NCI-H1694 (cell line): ENCODE measurements at regions not wholly inside any gene's neighbourhood (a gene's known extent, or its start where the extent isn't known, plus 50 kb on each side); places are given as distances from the start of the nearest gene placed in this dataset.

Experiments used
- DNase-seq: peaks from one replicate; lab custom pipeline; 2025; lab: John Stamatoyannopoulos, UW

DNA sequence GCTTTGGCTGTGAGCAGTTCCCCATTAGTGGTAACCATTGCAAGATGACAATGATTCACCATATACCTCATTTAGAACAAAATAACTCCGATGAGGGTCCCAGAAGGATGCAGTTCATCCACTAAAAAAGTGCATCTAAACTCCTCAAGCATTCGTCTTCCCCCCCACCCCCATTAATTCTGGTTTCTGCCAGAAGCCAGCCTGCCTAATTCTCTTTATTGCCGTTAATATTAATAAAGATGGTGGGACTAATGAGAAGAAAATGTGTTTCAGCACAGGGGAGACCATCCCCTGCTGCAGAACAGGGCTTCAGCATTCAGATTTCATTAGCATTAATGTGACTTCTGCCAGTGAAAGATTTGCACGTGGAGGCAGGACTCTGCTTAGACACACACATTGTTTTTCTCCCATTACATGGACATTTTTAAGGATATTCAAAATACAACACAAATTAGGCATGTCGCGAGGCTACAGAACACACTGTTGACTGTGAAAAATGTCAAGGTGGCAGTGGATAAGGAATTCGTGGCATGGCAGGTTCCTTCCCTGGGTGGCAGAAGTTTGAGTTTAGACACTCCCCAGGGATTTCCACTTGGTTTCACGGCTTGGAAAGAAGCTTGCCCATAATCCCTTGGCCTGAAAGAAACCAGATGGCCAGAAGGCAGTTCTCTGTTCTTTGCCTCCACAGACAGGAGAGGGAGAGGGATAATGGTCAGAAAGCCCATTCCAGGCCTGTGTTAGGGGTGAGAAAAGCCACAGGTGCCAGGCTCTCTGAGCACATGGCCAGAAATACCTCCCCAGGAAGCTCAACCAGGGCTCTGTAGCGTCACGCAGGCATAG lies 236.5 kb downstream of the FOXO1 start:
- no peak for DNase-seq

DNA sequence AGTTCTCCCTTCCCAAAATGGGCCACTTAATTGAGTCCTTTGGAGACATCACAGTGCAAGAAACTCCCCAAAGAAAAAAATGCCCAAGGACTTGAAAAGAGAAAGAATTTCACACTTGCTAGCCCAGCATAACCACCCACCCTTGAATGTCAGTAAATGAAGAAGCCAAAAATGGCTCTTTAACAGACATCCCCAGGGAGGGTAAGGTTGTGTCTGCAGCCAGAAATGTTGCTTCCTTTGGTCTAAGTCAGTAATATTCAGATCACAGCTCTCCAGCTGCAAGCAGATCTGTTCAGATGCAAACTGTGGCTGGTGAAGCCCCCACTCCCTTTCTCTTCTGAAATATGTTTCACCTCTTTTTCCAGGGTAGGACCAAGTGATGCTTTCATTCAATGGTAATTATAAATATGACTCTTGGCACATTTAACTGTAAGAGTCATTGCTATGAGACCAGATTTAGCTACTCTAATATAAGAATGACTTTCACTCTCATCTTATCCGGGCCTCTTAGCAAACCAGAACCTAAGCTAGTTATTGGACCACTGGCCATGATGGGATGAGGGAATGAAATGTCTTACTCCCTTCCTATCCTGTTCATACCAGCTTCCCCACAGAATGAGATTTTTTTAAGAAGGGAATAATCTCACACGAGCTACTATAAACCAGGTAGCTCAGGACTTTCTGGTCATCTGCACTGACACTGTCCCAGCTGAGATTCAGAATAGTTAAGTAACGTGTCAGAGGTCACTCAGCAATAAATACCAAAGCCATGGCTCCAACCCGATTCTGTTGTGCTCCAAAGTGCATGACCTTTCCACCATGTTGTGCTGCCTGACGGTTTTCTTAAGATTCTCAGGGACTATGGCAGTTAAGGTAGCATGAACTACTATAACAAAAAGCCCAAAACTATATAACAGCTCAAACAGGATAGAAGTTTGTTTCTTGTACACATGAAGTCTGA lies 234.1 kb downstream of the FOXO1 start:
- DNase-seq = no peak

DNA sequence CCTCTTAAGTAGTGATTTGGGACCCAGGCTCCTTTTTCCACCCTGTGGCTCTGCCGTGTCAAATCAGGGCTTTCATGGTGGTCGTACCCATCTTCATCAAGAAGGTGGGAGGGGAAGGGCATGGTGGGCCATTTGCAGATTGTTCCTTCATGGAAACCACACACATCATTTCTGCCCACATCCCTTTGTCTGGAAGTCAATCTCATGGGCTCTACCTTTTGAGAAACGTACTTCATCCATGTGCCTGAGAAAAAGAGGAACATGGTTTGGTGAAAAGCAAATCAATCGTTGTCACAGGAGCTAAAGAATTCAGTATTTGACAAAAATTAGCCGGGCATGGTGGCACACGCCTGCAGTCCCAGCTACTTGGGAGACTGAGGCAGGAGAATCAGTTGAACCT lies 233.4 kb downstream of the FOXO1 start:
- DNase-seq = no peak

DNA sequence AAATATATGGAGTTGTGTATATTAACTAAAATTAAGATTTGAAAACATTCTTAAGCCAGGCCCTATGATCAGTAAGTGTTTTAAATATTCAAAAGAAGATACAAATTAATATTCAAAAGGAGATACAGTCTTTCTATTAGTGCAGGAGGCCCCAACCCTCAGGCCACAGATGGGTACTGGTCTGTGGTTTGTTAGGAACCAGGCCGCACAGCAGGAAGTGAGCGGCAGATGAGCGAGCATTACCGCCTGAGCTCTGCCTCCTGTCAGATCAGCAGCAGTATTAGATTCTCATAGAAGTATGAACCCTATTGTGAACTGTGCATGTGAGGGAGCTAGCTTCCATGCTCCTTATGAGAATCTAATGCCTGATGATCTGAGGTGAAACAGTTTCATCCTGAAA lies 232.9 kb downstream of the FOXO1 start:
- DNase-seq = no peak

DNA sequence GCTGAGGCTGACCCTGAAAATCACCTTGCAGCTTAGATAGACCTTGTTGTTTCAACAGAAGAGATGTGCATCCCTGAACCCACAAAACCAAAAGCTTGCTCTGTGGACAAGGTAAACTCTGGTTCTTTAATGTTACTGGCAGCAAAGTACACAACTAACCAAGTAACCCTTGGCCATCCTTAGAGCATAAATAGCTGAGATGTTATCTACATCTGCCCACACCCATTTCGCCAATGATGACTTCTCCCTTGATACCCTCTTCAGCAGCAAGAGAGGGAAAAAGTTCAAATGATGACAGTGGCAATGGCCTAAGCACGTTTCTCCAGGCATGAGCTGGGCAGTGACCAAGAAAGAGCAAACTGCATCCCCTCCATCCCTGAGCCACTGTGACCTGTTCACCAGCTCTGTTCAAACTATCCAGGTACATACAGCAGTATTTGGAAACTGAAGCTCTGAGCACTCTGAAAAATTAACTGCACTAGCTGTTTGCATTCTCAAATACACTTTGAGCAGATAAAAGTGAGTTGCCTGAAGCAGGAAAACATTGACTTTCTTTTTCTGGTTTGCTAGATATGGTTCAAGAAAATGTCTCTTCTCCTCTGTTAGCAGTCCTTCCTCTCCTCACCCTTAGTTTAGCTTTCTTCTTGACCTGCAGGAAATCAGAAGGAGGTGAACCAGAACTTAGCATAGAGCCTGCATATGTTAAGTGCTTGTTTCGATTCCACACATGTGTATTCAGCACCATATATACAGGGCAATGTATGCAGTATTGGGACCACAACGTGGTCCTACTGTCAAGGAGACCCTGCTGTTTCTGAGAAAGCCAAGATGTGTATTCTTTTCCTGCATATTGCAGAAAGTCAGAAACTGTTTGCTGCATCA lies 231.7 kb downstream of the FOXO1 start:
- no peak for DNase-seq

DNA sequence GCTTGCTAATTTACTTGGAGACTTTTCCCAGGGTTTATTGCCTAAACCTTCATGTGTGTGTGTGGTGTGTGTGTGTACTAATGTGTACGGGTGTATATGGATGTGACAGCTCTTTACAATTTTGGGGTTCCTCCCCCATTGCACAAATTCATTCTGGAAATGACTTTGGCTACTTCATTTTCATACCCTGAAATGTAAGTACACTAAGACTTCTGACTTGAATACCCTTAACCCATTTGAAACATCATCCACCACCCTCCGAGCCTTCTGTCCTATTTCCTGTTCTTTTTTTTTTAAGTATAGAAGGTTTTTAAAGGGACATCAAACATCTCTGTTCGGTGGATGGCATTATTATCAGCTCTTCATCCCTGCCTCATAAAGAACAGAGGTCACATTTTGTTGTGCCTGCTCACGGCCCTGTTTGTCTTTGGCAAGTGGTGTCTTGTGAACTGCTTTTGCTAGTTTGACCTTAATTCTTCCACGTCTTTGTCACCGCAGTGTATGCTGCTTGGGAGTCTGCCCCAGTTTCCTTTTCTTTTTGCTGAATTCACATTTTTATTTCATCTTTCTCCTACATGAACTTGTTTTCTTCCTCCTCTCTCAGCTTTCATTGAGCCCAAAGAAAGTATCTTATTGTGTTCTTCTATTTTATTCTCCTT lies 228.3 kb downstream of the FOXO1 start:
- DNase-seq = no peak

DNA sequence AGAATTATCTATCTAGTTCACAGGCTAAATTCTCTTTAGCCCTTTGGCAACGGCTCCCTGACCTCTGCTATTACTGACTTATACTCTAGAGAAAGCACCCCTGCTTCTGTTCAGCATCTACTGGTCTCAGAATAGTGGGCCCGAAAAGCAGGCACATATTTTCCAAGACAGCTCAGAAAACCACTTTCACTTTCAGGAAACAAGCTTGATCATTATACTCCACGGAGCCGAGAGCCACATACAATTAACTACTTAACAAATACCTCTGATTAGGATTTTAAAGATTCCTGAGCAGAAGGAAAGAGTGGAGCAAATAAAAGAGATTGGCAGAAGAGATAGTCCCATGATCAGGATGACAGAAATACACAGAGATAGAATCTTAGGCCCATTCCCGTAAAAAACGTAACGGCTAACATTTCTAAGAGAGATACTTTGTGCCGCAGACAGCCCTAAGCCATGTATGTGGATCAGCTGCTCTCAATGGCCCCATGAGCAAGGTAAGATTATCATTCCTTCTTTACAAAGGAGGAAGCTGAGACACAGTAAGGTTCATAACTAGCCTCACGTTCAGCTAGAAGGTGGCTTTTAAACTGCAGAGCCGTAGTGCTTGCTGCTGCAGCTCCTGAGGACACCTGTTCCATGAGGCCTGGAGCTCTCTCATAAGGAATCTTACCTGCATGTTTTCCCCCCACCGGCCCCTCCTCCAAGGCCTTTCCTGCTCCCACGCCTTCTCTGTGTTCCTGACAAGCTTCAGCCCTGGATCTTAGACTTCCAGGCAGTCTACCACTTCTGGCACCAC lies 227.2 kb downstream of the FOXO1 start:
- no peak for DNase-seq

DNA sequence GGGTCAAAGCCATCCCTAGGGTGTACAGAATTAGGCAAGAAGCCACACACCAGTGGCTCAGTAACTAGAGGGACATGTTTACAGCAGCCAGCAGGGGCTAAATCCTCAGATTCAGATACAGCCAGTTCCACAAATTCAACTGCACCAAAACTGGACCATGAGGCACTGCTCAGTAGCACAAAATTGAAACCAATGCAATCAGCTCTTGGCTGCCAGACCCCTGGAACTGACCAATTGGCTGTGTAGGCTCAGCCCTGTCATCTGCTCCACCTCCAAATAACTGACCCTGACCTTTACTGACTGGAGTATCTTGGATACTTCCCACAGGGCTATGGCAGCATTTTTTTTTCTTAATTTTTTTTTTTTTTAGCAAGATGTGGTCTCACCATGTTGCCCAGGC lies 226.5 kb downstream of the FOXO1 start:
- no peak for DNase-seq

DNA sequence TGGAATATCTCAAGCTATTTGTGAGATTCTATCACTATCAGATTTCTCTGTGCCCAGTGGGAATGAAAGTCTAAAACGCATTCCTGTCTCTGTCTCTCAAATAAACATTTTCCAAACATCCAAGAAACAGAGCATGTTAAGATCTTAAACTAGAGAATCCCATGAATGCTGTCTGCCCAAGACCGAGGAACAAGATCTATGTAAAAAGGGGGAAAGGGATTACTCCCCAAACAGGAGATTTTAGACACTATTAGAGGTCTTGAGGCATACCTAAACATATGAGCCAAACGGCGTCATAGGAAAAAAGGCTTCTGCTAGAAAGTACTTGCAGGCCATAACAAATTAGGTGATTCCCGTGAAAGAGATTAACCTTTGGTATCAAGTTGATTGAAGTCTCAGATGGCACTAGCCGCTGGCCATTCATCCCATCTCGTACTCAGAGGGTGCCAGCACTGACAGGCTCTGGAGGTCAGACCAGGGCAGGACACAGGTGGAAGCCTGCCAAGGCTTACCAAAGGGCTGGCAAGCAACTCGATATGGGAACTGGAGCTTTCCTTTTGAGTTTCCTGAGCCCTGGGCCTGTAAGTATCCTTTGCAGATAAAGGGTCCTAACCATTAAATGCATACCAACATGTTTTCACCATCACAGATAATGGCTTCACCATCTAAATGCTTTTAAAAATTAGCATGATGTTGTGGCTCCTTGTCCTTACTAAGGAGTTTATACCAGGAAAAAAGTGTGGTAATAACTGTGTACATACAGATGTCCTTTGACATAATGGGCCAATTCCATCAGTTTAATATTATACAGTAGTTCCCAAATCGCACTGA lies 225.2 kb downstream of the FOXO1 start:
- no peak for DNase-seq

DNA sequence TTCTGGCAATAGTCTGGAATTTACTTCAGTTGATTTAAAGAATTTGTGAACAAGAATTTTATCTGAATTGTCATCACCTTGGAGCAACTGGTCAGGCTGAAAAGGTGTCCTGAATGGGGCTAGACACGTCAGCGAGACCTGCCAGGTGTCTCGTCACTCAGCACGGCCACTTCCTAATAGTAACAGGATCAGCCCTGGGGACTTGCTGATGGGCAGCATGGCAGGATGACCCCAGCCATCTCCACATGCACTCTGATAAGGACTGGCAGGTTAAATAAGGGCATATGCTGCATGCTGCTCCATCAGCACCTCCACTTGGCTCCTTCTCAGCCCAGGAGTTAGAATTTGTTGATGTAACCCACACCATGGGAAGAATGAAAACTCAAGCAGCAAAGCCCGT lies 224.2 kb downstream of the FOXO1 start:
- no peak for DNase-seq

DNA sequence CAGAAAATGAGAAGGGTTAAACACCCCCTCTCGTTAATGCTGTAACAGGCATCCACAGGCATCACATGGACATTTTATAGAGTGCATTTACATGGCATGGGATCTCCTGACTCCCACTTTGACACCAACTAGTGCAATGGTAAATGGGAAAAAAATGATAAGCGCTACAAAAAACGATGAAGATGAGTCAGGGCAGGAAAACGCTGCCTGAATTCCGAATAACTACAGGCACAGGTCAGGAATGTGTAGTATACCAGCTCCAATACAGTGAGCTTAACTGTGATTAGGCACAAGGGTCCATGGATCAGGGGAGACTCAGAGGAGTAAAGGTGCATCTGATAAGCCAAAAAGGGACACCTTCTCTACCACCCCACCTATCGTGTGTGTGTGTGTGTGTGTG lies 223.6 kb downstream of the FOXO1 start:
- DNase-seq = no peak

DNA sequence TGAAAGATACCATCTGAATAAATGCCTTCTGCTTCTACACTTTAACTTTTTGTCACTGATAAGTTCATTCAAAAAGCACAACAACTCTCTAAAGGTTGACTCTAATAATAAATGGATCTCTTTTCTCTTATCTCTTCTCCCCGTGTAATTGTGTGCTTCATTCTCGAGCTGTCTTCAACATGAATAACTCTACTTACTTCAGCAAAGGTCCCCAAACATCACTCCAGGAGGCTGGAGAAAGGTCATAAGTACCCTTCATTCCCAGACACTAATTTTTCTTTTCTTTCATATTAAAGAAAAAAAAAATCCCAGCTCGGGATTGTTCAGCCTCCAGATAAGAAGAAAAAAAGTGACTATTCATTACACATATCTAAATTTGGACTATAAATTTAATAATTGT lies 222.2 kb downstream of the FOXO1 start:
- DNase-seq = no peak

DNA sequence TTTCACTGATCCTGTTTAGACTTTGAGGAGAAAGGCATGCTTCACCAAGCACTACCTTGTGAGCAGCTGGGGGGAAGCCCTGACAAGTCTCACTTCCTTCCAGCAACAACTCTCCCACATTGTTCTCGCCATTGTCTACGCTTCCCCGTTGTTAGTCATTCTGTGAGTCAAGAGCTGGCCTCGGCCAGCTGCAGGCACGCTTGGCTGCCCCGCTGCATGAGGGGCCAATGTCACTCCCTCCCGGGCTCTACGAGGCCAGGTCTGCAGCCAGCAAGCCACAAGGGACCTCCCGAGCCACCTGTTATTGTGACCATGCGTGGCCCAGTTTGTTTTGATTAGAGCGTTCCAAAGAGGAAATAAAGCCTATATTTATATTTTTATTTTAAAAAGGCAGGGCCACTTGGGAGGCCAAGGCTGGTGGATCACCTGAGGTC lies 220.9 kb downstream of the FOXO1 start:
- no peak for DNase-seq

DNA sequence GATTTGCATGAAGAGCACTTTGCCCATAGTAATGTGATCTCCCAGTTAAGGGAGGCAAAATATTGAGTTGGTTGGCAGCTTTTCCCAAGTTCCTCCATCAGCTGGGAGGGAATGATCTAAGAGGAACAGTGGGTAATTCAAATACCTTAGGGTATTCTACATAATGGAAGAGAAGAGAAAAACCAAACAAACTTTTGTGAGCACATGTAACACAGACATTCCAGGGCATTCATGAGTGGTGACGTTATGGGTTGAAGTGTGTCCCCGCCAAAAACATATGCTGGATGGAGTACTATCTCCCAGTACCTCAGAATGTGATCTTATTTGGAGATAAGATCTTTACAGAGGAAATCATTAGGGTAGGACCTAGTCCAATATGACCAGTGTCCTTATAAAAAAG lies 220.1 kb downstream of the FOXO1 start:
- no peak for DNase-seq

DNA sequence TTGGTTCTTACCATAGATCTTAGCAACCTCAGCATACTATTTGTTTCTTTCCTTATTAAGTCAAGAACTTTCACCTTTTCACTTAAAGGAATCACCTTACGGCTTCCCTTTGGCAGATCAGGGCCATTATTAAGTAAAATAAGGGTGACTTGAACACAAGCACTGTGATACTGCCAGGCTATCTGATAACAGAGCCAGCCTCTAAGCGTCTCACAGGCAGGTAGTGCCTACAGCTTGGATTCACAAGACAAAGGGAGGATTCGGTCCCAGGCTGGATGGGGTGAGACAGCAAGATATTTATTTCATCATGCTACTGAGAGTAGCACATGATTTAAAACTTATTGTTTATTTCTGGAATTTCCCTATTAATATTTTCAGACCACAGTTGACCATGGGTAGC lies 218.6 kb downstream of the FOXO1 start:
- no peak for DNase-seq

DNA sequence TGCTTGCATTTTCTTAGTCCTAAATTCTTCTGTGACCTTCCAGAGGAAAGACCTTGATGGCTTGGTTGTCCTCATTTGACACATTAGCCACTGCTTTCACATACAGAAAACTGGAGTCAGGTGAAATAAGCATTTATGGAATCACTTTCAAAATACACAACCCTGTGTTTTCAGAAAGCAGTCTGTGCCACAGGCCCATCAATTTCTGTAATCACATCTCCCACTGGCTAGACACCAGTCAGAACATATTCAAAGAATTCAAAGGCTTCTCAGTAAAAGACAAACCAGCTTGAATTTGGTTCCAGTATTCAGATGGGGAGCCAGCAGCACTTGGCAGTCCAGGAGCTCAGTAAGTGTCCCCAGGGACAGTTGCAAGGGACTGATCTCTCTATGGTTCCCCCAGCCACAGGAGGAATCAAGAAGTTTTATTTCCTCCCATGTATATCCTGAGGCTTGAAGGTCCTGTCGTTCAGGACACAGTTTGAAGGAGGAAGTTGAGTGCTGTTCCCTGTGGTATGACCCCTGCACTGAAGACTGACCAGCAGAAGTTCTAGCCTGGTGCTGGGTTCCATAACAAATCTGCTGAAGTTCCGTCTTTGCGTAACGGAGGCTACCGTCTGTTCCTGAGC lies 214.3 kb downstream of the FOXO1 start:
- no peak for DNase-seq

DNA sequence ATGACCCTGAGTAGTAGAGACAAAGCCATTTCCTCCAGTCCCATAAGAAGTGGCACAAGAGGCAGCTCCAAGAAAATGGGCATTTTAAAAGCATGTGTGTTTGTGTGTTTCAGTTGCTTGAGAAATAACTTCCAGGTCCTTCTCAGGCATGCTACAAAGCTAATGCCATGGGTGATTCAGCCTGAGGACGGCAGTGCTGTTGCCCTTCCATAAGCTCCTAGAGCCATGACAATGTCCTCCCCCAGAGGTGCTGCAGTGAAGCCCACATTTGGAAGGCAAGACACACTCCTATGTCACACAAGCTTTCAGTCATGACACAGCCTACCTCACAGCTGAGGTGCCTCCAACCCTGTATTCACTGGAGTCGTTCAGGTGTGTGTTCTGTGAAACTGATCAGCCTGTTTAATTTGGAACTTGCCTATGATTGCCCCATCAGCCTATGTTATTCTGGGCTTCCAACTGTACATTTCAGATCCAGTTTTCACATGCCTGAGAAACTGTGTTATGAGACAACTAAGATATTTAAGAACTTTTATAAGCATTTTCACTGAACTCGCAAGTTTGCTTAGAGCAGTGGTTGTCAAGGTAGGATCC lies 213.6 kb downstream of the FOXO1 start:
- no peak for DNase-seq

DNA sequence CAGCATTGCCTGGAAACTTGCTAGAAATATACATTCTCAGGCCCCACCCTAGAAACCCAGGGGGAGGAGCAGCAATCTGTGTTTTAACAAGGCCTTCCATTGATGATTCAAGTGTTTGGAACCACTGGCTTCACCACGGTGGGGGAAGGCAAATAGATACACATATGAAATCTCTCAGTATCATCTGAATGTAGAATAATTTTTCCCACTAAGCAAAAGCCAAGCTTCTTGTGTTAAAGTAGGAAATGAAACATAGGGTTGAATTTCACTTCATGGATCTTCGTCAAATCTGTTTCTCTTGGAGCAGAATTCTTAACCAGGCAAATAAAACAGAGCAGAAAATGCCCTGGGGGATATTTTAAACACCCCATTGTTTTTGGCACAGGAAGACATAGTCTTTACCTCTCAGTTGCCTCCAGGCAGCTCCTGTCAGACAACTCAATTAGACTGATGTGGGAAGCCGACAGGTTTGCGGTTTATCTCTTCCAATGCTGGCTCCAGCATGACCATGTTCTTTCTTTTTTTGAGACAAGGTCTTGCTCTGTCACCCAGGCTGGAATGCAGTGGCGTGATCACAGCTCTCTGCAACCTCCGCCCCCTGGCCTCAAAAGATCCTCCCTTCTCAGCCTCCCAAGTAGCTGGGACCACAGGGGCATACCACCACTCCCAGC lies 213.0 kb downstream of the FOXO1 start:
- DNase-seq = no peak
